ENCODE measurements at regions not wholly inside any gene's neighbourhood (a gene's known extent, or its start where the extent isn't known, plus 50 kb on each side); places are given as distances from the start of the nearest gene placed in this dataset.

GRCh38 chr6:139628270-139628669, 253.8 kb upstream of the CITED2 start:
- no peaks in the 10 kb centered on the region for H3K27me3 ChIP-seq (replicated peaks; ENCODE audit: control insufficient read depth, insufficient read depth, low read length)
- no peak overlapping the region for H3K9ac ChIP-seq (ENCODE audit: low read length)
- no peaks in the 10 kb centered on the region for H3K36me3 ChIP-seq (ENCODE audit: control insufficient read depth, insufficient read depth, low read length, severe bottlenecking)
- no peak for DNase-seq (ENCODE audit: low read depth)
- no peak overlapping the region for H3K4me3 ChIP-seq (ENCODE audit: low read length)
- H3K4me1 ChIP-seq (ENCODE audit: control insufficient read depth, insufficient read depth, low read length): peaks cover 22% of the 10 kb centered on the region
- no peaks in the 10 kb centered on the region for H3K9me3 ChIP-seq (ENCODE audit: control insufficient read depth, low read length)

DNA sequence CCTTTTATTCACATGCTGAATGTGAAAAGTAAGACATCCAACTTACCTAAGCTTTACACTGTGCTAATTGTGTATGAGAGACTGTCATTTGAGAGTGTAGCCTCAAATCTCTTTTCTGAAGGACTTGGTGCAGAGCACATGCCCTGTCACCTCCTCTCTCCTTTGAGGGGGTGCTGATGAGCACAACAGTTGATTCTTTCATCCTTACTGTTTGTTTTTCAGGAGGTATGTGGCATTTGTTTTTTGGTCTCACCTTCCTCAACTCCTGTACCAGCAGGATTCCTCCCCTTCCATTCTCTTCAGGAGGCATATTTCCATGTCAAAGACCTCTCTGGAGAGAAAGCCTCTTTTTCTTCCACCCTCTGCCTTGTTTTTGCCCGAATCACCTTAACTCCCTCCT, 252.6 kb upstream of the CITED2 start:
- Histone ChIP-seq H3K4me3 (ENCODE audit: low read length) (no peak overlapping the region), H3K36me3 (ENCODE audit: control insufficient read depth, insufficient read depth, low read length, severe bottlenecking) (no peaks in the 10 kb centered on the region), H3K9me3 (ENCODE audit: control insufficient read depth, low read length) (no peaks in the 10 kb centered on the region), H3K27me3 (replicated peaks; ENCODE audit: control insufficient read depth, insufficient read depth, low read length) (no peaks in the 10 kb centered on the region), H3K9ac (ENCODE audit: low read length) (no peak overlapping the region), H3K4me1 (ENCODE audit: control insufficient read depth, insufficient read depth, low read length) (peaks cover 22% of the 10 kb centered on the region)
- DNase-seq (ENCODE audit: low read depth): no peak

- Histone ChIP-seq H3K4me1 (ENCODE audit: control insufficient read depth, insufficient read depth, low read length) (peaks cover 22% of the 10 kb centered on the region), H3K27me3 (replicated peaks; ENCODE audit: control insufficient read depth, insufficient read depth, low read length) (no peaks in the 10 kb centered on the region), H3K36me3 (ENCODE audit: control insufficient read depth, insufficient read depth, low read length, severe bottlenecking) (no peaks in the 10 kb centered on the region), H3K9ac (ENCODE audit: low read length) (no peak overlapping the region), H3K4me3 (ENCODE audit: low read length) (peak overlapping the region; percentile 5), H3K9me3 (ENCODE audit: control insufficient read depth, low read length) (no peaks in the 10 kb centered on the region)
- DNase-seq (ENCODE audit: low read depth): peak; percentile 30
Observed at GRCh38 chr6:139625998-139626975, 251.8 kb upstream of the CITED2 start.

DNA sequence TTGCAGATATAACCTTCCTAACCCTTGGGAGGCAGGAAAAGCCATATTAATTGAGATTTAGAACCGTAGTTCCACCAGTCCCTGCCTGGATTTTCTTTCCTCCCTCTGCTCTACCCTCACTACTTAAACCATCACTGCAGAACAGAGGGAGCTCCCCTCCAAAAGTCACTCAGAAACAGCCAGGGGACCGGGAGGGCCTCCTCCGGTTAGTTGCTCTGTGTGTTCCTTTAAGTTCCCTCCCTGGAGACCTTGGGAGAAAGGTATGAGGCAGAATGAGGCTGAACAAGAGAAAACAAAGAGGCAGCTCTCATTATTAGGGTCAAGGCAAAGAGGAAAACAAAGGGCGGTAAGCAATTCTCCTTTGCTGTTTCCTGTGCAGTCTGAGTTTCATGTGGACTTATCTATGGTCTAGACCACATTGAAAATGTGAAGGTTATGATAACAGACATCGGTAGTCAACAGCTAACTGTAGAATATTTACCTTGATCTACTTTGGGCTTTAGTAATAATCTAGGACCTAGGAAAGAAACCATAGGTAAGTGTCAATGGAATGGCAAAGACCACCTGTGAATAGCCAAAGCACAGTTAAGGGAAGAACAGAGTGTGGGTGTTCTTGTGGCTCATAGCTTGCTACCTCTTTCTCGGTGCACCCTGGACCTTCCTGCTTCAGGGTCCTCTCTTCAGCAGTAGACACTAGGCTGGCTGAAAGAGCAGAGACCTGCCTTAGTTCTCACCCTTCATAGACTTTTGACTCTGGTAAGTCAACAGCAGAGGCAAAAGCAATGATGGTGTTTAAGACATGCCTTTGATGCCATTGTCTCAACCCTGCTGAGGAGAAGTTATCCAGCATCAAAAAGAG, 250.9 kb upstream of the CITED2 start:
- no peak for DNase-seq (ENCODE audit: low read depth)
- H3K4me1 ChIP-seq (ENCODE audit: control insufficient read depth, insufficient read depth, low read length): peaks cover 22% of the 10 kb centered on the region
- H3K27me3 ChIP-seq (replicated peaks; ENCODE audit: control insufficient read depth, insufficient read depth, low read length): no peaks in the 10 kb centered on the region
- no peaks in the 10 kb centered on the region for H3K36me3 ChIP-seq (ENCODE audit: control insufficient read depth, insufficient read depth, low read length, severe bottlenecking)
- H3K9me3 ChIP-seq (ENCODE audit: control insufficient read depth, low read length): no peaks in the 10 kb centered on the region
- no peak overlapping the region for H3K9ac ChIP-seq (ENCODE audit: low read length)
- H3K4me3 ChIP-seq (ENCODE audit: low read length): no peak overlapping the region

GRCh38 chr6:139623372-139623771, 248.9 kb upstream of the CITED2 start:
- no peak overlapping the region for H3K9ac ChIP-seq (ENCODE audit: low read length)
- DNase-seq (ENCODE audit: low read depth): no peak
- H3K27me3 ChIP-seq (replicated peaks; ENCODE audit: control insufficient read depth, insufficient read depth, low read length): no peaks in the 10 kb centered on the region
- H3K4me1 ChIP-seq (ENCODE audit: control insufficient read depth, insufficient read depth, low read length): peaks cover 22% of the 10 kb centered on the region
- no peaks in the 10 kb centered on the region for H3K36me3 ChIP-seq (ENCODE audit: control insufficient read depth, insufficient read depth, low read length, severe bottlenecking)
- no peaks in the 10 kb centered on the region for H3K9me3 ChIP-seq (ENCODE audit: control insufficient read depth, low read length)
- no peak overlapping the region for H3K4me3 ChIP-seq (ENCODE audit: low read length)

DNA sequence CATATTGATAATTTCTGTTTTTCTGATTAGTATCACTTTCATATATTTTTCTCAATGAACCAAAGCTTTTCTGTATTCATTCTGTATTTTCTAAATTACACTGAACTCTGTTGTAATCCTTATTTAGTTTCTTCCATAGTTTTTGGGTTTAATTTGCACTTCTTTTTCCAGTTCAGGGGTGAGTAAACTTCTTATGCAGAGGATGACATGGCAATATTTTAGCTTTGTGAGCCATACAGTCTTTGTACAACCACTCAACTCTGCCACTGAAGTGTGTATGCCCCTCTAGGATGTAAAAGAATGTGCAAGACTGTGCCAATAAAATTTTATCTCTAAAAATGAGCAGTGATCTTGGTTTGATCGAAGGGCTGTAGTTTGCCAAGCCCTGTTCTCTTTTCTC, 239.0 kb upstream of the CITED2 start:
- Histone ChIP-seq H3K9ac (ENCODE audit: low read length) (no peak overlapping the region), H3K9me3 (ENCODE audit: control insufficient read depth, low read length) (no peaks in the 10 kb centered on the region), H3K4me1 (ENCODE audit: control insufficient read depth, insufficient read depth, low read length) (no peaks in the 10 kb centered on the region), H3K4me3 (ENCODE audit: low read length) (no peak overlapping the region), H3K36me3 (ENCODE audit: control insufficient read depth, insufficient read depth, low read length, severe bottlenecking) (no peaks in the 10 kb centered on the region), H3K27me3 (replicated peaks; ENCODE audit: control insufficient read depth, insufficient read depth, low read length) (no peaks in the 10 kb centered on the region)
- DNase-seq (ENCODE audit: low read depth): no peak

- no peak overlapping the region for H3K9ac ChIP-seq (ENCODE audit: low read length)
- H3K9me3 ChIP-seq (ENCODE audit: control insufficient read depth, low read length): no peaks in the 10 kb centered on the region
- no peak overlapping the region for H3K4me3 ChIP-seq (ENCODE audit: low read length)
- H3K27me3 ChIP-seq (replicated peaks; ENCODE audit: control insufficient read depth, insufficient read depth, low read length): no peaks in the 10 kb centered on the region
- no peaks in the 10 kb centered on the region for H3K4me1 ChIP-seq (ENCODE audit: control insufficient read depth, insufficient read depth, low read length)
- no peaks in the 10 kb centered on the region for H3K36me3 ChIP-seq (ENCODE audit: control insufficient read depth, insufficient read depth, low read length, severe bottlenecking)
- no peak for DNase-seq (ENCODE audit: low read depth)
Observed at GRCh38 chr6:139612135-139612465, 237.7 kb upstream of the CITED2 start.

GRCh38 chr6:139611327-139612134, 237.1 kb upstream of the CITED2 start:
- no peaks in the 10 kb centered on the region for H3K4me1 ChIP-seq (ENCODE audit: control insufficient read depth, insufficient read depth, low read length)
- H3K9ac ChIP-seq (ENCODE audit: low read length): no peak overlapping the region
- no peaks in the 10 kb centered on the region for H3K27me3 ChIP-seq (replicated peaks; ENCODE audit: control insufficient read depth, insufficient read depth, low read length)
- H3K36me3 ChIP-seq (ENCODE audit: control insufficient read depth, insufficient read depth, low read length, severe bottlenecking): no peaks in the 10 kb centered on the region
- H3K9me3 ChIP-seq (ENCODE audit: control insufficient read depth, low read length): peaks cover 4% of the 10 kb centered on the region
- DNase-seq (ENCODE audit: low read depth): no peak
- no peak overlapping the region for H3K4me3 ChIP-seq (ENCODE audit: low read length)

- Histone ChIP-seq H3K4me1 (ENCODE audit: control insufficient read depth, insufficient read depth, low read length) (no peaks in the 10 kb centered on the region), H3K27me3 (replicated peaks; ENCODE audit: control insufficient read depth, insufficient read depth, low read length) (no peaks in the 10 kb centered on the region), H3K9ac (ENCODE audit: low read length) (no peak overlapping the region), H3K4me3 (ENCODE audit: low read length) (no peak overlapping the region), H3K36me3 (ENCODE audit: control insufficient read depth, insufficient read depth, low read length, severe bottlenecking) (no peaks in the 10 kb centered on the region), H3K9me3 (ENCODE audit: control insufficient read depth, low read length) (peaks cover 16% of the 10 kb centered on the region)
- DNase-seq (ENCODE audit: low read depth): peak; percentile 71
Observed at GRCh38 chr6:139608466-139609261, 234.2 kb upstream of the CITED2 start.

DNA sequence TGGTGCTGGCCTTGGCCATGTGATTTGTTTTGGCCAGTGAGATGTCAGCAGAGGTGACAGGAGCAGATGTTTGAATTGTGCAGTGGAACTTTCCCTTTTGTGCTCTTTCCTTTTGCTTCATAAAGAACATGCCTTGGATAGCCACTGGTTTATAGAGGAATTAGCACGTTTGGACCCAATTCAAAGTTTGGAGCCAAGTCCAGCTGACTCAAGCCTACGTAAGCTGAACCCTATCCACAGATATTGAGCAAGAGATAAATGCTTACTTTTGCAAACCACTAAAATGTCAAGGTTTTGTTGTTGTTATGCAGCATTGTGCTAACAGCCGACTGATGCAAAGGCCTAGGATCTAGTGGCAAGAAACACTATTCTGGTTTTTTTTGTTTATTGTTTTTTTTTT, 230.9 kb upstream of the CITED2 start:
- Histone ChIP-seq H3K27me3 (replicated peaks; ENCODE audit: control insufficient read depth, insufficient read depth, low read length) (no peaks in the 10 kb centered on the region), H3K36me3 (ENCODE audit: control insufficient read depth, insufficient read depth, low read length, severe bottlenecking) (no peaks in the 10 kb centered on the region)

More for the DNA sequence above, 230.9 kb upstream of the CITED2 start:
- Histone ChIP-seq H3K9me3 (ENCODE audit: control insufficient read depth, low read length) (peaks cover 16% of the 10 kb centered on the region), H3K4me3 (ENCODE audit: low read length) (no peak overlapping the region), H3K9ac (ENCODE audit: low read length) (no peak overlapping the region), H3K4me1 (ENCODE audit: control insufficient read depth, insufficient read depth, low read length) (no peaks in the 10 kb centered on the region)
- DNase-seq (ENCODE audit: low read depth): no peak

Data from adipocyte (in vitro differentiated cells).